MCF 10A (cell line): ENCODE measurements at regions not wholly inside any gene's neighbourhood (a gene's known extent, or its start where the extent isn't known, plus 50 kb on each side); places are given as distances from the start of the nearest gene placed in this dataset.

Experiments used
- BruUV-seq: library from RNA; stranded (reverse); fragments of 400-500 nt; replicated peaks from 2 replicates; lab custom pipeline; 2021; lab: Mats Ljungman, UMichigan
- CTCF ChIA-PET: fragments of 300-600 bp; sonication (Branson Sonifier 250); formaldehyde crosslinking; extraction: SDS; loops from one replicate; lab custom pipeline; 2021; ENCODE audit warnings: antibody characterized with exemption, inconsistent platforms; lab: Yijun Ruan, JAX
- POLR2A ChIA-PET: fragments of 300-600, 350-650 bp; sonication (Branson Sonifier 250); formaldehyde crosslinking; extraction: SDS; loops from one replicate; lab custom pipeline; 2020; ENCODE audit warnings: antibody characterized with exemption, inconsistent platforms; lab: Yijun Ruan, JAX
- DNase-seq: peaks from one replicate; pipeline ENCODE4 v3.0.0-alpha.2; 2018; ENCODE audit not compliant: unreplicated experiment
- H3K27ac Mint-ChIP-seq: one replicate; pipeline ENCODE4 v1.8.0; 2022; ENCODE audit warnings: mild to moderate bottlenecking, low read depth, mixed read lengths; ENCODE audit not compliant: unreplicated experiment
- H3K27me3 Mint-ChIP-seq: one replicate; pipeline ENCODE4 v1.8.0; 2022; ENCODE audit warnings: mixed read lengths; ENCODE audit not compliant: insufficient read depth, unreplicated experiment
- H3K36me3 Mint-ChIP-seq: one replicate; pipeline ENCODE4 v1.8.0; 2022; ENCODE audit warnings: mild to moderate bottlenecking, moderate library complexity, mixed read lengths; ENCODE audit not compliant: insufficient read depth, unreplicated experiment
- H3K4me1 Mint-ChIP-seq: one replicate; pipeline ENCODE4 v1.8.0; 2022; ENCODE audit warnings: mixed read lengths; ENCODE audit not compliant: insufficient read depth, unreplicated experiment
- H3K4me3 Mint-ChIP-seq: one replicate; pipeline ENCODE4 v1.8.0; 2022; ENCODE audit warnings: mild to moderate bottlenecking, moderate library complexity, mixed read lengths; ENCODE audit not compliant: unreplicated experiment
- H3K9me3 Mint-ChIP-seq: one replicate; pipeline ENCODE4 v1.8.0; 2022; ENCODE audit warnings: mixed read lengths; ENCODE audit not compliant: unreplicated experiment
- intact Hi-C: fragments of 100-400 bp; cut with micrococcal nuclease; formaldehyde crosslinking; loops from 2 replicates; pipeline ENCODE4 v1.14.1; 2022
- TF ChIP-seq, protein P1 (sequence below): fragments of 200-600 bp; IDR thresholded peaks from one replicate; pipeline ENCODE4 v1.8.0; 2022; ENCODE audit warnings: antibody characterized with exemption, mild to moderate bottlenecking; ENCODE audit not compliant: unreplicated experiment

GRCh38 chr16:73882651-73883050, 414.0 kb upstream of the PSMD7 start:
- H3K4me3 Mint-ChIP-seq, result no peak overlapping the region
- no peaks in the 10 kb centered on the region for H3K4me1 Mint-ChIP-seq
- ChIA-PET CTCF (interaction anchor here (0.6 to 7.8 kb wide), 12 partner anchors 9 to 1379 kb away, joined by 3 to 112 read pairs (median 4); no protein-coding TSS in a partner anchor), POLR2A (interaction anchor here (0.6 kb wide), 2 partner anchors 904 to 1701 kb away, joined by 3 to 4 read pairs; no protein-coding TSS in a partner anchor)
- BruUV-seq, result no TSS peak
- peaks cover 92% of the 10 kb centered on the region for H3K27me3 Mint-ChIP-seq
- DNase-seq, result no peak
- intact Hi-C loops, result no loop called here
- no peaks in the 10 kb centered on the region for H3K9me3 Mint-ChIP-seq
- H3K36me3 Mint-ChIP-seq, result no peaks in the 10 kb centered on the region
- no peak overlapping the region for H3K27ac Mint-ChIP-seq
- TF ChIP-seq, protein P1, sequence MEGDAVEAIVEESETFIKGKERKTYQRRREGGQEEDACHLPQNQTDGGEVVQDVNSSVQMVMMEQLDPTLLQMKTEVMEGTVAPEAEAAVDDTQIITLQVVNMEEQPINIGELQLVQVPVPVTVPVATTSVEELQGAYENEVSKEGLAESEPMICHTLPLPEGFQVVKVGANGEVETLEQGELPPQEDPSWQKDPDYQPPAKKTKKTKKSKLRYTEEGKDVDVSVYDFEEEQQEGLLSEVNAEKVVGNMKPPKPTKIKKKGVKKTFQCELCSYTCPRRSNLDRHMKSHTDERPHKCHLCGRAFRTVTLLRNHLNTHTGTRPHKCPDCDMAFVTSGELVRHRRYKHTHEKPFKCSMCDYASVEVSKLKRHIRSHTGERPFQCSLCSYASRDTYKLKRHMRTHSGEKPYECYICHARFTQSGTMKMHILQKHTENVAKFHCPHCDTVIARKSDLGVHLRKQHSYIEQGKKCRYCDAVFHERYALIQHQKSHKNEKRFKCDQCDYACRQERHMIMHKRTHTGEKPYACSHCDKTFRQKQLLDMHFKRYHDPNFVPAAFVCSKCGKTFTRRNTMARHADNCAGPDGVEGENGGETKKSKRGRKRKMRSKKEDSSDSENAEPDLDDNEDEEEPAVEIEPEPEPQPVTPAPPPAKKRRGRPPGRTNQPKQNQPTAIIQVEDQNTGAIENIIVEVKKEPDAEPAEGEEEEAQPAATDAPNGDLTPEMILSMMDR, result no peak

- no peak for DNase-seq
- no peaks in the 10 kb centered on the region for H3K4me1 Mint-ChIP-seq
- ChIA-PET POLR2A (interaction anchor here (0.6 kb wide), 2 partner anchors 1407 to 1700 kb away, joined by 3 read pairs; no protein-coding TSS in a partner anchor), CTCF (interaction anchor here (0.6 to 7.8 kb wide), 15 partner anchors 10 to 1380 kb away, joined by 3 to 112 read pairs (median 4); no protein-coding TSS in a partner anchor)
- peaks cover 89% of the 10 kb centered on the region for H3K27me3 Mint-ChIP-seq
- TF ChIP-seq, protein P1, result no peak
- intact Hi-C loops, result no loop called here
- H3K4me3 Mint-ChIP-seq, result no peak overlapping the region
- no peaks in the 10 kb centered on the region for H3K9me3 Mint-ChIP-seq
- no peaks in the 10 kb centered on the region for H3K36me3 Mint-ChIP-seq
- no TSS peak for BruUV-seq
- no peak overlapping the region for H3K27ac Mint-ChIP-seq
Measured at GRCh38 chr16:73882033-73882432, 414.6 kb upstream of the PSMD7 start.

GRCh38 chr16:73879621-73880020, 417.0 kb upstream of the PSMD7 start:
- Mint-ChIP-seq H3K36me3 (no peaks in the 10 kb centered on the region), H3K27me3 (peaks cover 83% of the 10 kb centered on the region), H3K4me1 (no peaks in the 10 kb centered on the region), H3K4me3 (no peak overlapping the region), H3K9me3 (no peaks in the 10 kb centered on the region), H3K27ac (no peak overlapping the region)
- CTCF ChIA-PET, result interaction anchor here (0.8 to 7.8 kb wide), 11 partner anchors 9 to 1377 kb away, joined by 3 to 112 read pairs (median 4); no protein-coding TSS in a partner anchor
- POLR2A ChIA-PET, result no interaction called here
- intact Hi-C loops, result loop anchor here (2.0 to 5.0 kb wide), 3 partner anchors 917 to 1752 kb away; no protein-coding TSS in a partner anchor
- TF ChIP-seq, protein P1, result no peak
- DNase-seq, result no peak
- no TSS peak for BruUV-seq

GRCh38 chr16:73878611-73879010, 418.0 kb upstream of the PSMD7 start:
- Mint-ChIP-seq H3K9me3 (no peaks in the 10 kb centered on the region), H3K4me1 (no peaks in the 10 kb centered on the region), H3K27ac (no peak overlapping the region), H3K4me3 (no peak overlapping the region), H3K36me3 (no peaks in the 10 kb centered on the region), H3K27me3 (peaks cover 83% of the 10 kb centered on the region)
- no TSS peak for BruUV-seq
- TF ChIP-seq, protein P1, result peak; percentile 60
- peak; percentile 64 for DNase-seq
- intact Hi-C loops, result loop anchor here (1.0 to 5.0 kb wide), 7 partner anchors 78 to 1751 kb away; no protein-coding TSS in a partner anchor
- ChIA-PET CTCF (interaction anchor here (0.5 to 7.8 kb wide), 75 partner anchors 8 to 1815 kb away, joined by 3 to 112 read pairs (median 4); partner anchors contain the start of gene HPR), POLR2A (interaction anchor here (0.6 kb wide), 2 partner anchors 308 to 819 kb away, joined by 3 to 4 read pairs; no protein-coding TSS in a partner anchor)
